Right ventricle myocardium inferior (tissue), 1 donor: ENCODE measurements at regions not wholly inside any gene's neighbourhood (a gene's known extent, or its start where the extent isn't known, plus 50 kb on each side); places are given as distances from the start of the nearest gene placed in this dataset.

ENCODE experiments used
- ATAC-seq: fragments of 200-7000 bp; cut with Tn5 transposase; one replicate; pipeline ENCODE4 v1.9.1; 2020; ENCODE audit warnings: mild to moderate bottlenecking, moderate library complexity
- DNase-seq: peaks from one replicate; pipeline ENCODE4 v3.0.0; 2021; ENCODE audit errors: missing footprints
- intact Hi-C: fragments of 100-400 bp; cut with DNase I; formaldehyde crosslinking; loops from one replicate; pipeline ENCODE4 v1.11.0; 2022
- donor health status: DM: no; HTN: yes; CAD: no; lungs with severe emphysema.

DNA sequence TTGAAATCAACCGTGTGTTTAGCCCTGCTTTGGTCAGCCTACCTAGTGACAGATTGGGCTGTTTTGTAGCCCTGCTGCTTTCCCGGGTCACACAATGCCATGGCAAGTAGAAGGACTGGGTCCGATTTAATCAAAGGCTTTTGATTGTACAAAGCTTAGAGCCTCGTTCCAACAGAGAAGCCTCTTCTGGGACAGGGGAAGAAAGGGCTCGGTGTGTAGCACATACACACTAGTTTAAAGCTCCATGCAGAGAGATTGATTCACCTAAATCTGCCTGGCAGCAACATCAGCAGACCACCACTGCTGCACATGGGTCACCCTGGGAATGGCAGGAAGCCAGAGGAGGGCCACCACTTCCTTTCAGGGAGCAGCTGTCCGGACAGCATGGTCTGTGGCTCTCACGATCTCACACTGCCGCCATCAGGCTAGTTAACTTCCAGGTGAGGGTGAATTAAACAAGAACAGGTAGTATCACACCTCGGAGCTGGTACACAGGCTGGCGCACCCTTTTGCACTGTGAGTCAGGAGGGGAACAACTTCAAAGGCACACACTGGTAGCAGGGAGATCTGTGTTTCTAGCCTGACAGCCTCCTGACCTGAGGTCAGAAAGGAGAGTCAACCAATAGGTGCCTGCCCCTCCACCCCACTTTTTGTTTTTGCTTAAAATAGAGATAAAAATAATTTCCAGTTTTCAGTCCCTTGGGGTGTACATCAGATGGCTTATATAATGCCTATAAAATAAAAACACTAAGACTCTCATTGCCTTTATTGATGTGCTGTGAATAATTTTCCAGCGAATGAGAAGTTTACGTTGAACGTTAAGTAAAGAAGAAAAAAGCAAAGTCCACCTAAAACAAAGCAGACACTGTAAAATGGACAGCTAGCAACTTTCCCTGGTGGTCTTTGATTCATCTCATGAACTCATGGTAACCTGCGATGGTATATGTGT is 108.5 kb downstream of the CDCA7 start:
- intact Hi-C loops = no loop called here
- DNase-seq (no peak), ATAC-seq (no peak)

DNA sequence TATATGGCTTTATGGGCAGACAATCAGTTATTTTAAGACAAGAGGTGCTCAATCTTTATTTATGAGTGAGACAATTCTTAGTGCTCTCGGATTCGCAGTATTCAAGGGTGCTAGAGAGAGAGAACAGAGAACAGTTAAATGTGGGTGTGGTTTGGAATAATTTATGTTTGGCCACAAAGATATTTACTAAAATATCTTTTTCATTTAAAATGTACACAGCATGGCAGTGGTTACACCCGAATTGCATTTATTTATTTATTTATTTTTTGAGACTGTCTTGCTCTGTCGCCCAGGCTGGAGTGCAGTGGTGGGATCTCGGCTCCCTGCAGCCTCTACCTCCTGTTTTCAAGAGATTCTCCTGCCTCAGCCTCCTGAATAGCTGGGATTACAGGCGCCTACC is 109.2 kb downstream of the CDCA7 start:
- no peak for ATAC-seq
- no peak for DNase-seq
- intact Hi-C loops = no loop called here

DNA sequence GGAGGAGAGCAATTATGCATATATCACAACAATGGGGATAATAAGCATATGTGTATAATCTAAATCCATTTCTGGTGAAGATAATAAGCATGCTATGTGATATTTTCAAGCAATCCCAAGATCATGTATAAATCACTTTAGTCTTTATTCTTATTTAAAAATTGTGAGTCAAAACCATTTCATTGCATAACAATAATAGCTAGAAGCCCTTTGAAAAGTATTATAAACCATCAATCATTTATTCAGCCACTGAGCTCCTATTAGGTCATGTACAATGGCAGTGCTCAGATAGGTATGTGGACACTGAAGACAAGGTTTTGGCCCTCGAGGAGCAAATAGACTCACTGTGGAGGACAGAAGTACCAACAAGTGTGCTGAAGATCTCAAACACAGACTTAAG is 113.1 kb downstream of the CDCA7 start:
- intact Hi-C loops = no loop called here
- DNase-seq (no peak), ATAC-seq (no peak)

DNA sequence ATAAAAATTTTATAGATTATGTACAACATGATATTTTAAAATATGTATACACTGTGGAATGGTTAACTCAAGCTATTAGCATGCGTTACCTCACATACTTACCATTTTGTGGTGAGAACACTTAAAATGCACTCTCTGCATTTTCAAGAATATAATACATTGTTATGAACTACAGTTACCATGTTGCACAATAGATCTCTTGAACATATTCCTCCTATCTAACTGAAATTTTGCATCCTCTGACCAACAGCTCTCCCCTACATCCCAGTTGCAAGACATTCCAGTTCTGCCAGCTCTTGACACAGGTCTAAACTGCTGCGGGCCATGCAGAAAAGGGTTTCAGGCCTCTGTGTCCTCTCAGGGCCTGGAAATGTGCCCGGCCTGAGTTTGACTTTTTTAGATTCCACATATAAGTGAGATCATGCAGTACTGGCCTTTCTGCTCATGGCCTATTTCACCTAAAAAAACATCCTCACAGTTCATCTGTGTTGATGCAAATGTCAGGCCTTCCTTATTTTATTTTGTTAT is 113.7 kb downstream of the CDCA7 start:
- intact Hi-C loops = no loop called here
- ATAC-seq = no peak
- DNase-seq = no peak

DNA sequence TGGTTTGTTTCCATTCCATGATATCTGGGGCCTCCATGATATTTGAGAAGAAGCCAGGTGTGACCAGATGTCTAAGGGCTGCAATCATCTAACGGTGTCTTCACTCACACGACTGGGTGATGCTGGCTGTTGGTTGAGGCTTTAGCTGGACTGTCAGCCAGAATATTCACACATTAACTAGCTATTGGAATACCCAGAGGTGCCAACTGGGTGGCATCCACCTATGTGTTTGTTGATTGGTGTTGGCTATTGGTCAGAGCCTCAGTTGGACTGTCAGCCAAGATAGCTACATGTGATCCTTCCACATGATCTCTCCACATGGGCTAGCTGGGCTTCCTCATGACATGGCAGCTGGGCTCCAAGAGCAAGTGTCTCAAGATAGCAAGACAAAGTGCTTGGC is 117.4 kb downstream of the CDCA7 start:
- no peak for ATAC-seq
- intact Hi-C loops = no loop called here
- DNase-seq = no peak

DNA sequence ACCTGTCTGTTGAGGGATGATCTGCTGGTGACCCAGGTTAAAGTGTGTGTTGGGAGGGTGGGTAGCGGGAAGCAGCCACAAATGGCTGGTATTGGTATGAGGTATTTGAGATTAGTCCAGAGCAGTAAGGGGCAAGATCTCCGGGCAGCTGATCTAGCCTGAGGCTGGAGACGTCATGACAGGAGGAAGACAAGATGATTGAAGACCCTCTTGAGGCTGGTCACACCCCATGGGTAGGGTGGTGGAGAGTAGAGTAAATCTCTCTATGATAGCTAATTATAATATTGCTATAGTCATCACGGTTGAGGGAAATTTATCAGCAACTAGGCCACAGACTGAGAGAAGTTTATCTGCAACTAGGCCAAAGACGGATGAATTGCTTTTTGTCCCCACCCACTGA is 128.5 kb downstream of the CDCA7 start:
- ATAC-seq = no peak
- intact Hi-C loops = no loop called here
- DNase-seq = no peak

DNA sequence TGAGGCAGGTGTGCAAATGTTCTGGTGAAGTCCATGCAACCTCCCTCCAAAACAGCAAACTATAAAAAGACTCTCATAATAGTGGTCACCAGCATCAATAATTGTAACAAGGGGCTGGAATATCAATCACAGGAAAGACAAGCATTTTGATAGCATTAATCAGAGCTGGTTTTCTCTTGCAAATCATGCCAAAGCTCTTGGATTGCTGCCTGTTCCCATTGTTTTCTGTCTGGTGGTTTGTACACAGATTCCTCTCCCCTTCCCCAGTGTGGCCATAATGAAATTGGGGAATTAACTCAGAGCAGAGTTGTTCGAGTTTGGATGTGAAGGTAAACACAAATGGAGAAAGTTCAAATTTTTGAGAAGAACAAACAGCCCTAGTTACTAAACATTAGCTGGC is 134.2 kb downstream of the CDCA7 start:
- ATAC-seq (no peak), DNase-seq (no peak)
- intact Hi-C loops = no loop called here

DNA sequence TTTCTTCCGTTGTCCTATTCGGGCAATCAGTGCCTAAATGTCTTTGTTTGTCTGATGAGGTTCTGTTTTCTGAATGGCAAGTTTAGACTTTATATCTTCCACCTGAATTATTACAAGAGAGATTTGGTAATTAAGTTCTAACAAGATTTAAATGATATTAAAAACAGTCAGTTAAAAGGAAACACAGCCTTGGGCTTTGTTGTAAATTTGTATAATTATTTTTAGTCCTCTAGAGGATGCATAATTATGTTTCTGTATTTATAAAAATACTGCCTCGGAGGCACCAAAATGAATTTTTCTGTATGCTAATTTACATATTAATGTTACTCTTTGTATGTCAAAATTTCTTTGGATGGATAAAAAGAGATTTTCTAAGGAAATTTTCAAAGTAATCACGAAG is 136.7 kb downstream of the CDCA7 start:
- no peak for DNase-seq
- no peak for ATAC-seq
- intact Hi-C loops = no loop called here

DNA sequence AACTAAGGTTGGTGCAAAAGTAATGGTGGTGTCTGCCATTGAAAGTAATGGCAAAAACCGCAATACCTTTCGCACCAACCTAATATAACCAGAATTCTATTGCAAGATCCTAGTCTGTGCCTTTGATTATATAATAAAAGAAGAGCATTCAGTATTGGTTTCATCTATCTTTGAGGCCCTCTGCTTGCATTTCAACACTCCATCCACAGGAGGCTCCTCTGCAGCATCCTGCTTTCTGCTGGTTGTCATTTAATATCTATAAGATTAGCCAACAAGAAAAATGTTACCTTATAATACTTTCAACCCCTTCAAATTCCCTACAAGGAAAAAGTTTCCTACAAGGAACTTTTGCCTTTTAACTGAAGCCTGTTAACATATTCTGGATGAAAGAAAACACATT is 139.2 kb downstream of the CDCA7 start:
- no peak for DNase-seq
- intact Hi-C loops = no loop called here

DNA sequence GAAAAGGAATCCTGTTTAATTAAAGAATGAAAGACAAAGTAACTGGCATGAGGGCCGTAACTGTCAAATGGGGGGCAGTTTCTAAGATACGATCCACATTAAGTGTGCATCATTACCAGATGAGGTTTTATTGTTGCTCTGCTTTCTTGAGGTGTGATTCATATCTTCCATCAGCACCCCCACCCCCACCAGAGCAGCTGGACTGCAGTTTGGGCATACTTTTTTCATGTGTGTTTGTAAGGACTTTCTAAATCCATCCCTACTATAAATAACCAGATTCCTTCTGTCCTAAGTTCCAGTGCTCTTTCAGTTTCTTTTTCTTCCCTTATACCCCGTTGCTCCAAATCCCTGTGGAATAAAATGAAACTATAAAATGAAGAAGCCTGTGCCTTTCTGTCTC is 142.1 kb downstream of the CDCA7 start:
- no peak for DNase-seq
- ATAC-seq = no peak
- intact Hi-C loops = no loop called here

More for the DNA sequence above, 139.2 kb downstream of the CDCA7 start:
- ATAC-seq = no peak

DNA sequence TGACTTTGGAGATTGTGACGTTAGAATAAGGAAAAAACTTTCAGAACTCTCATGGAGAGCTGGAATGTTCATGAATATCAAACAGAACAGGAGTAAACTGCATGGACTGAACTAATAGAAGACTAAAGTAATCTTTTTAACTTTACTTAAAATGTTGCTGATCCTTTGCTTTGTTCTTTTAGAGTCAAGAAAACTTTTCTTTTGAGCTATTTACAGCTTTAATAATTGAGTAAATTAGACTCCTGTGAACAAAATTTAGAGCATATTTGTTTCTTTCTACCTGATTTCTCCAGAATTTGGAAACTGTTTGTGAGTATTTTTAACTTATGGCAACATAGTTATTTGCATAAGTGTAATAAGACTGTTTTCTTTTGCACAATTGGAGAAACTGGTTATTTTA is 146.3 kb downstream of the CDCA7 start:
- intact Hi-C loops = no loop called here
- ATAC-seq = no peak
- DNase-seq = no peak

DNA sequence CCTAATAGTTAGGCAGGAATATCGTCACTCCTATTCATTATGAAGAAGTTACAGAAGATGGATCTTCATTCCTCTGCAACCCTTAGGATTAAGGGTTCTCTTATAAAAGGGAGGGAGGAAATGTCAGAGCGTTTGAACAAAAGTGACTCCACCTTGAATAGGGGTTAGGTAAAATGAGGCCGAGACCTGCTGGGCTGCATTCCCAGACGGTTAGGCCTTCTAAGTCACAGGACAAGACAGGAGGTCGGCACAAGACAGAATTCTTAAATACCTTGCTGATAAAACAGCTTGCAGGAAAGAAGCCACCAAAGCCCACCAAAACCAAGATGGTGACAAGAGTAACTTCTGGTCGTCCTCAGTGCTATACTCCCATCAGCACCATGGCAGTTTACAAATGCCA is 147.6 kb downstream of the CDCA7 start:
- no peak for DNase-seq
- intact Hi-C loops = no loop called here
- no peak for ATAC-seq

DNA sequence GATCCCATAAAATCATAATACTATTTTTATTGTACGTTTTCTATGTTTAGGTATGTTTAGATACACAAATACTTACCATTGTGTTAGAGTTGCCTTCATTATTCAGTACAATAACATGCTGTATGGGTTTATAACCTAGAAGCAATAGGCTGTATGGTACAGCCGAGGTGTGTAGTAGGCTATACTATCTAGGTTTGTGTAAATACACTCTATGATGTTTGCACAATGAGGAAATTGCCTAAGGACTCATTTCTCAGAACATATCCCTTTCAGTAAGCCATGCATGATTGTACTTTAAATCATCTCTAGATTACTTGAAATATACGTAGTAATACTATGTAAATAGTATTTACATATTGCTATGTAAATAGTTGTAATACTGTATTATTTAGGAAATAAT is 156.7 kb downstream of the CDCA7 start:
- DNase-seq (no peak), ATAC-seq (no peak)
- intact Hi-C loops = no loop called here

DNA sequence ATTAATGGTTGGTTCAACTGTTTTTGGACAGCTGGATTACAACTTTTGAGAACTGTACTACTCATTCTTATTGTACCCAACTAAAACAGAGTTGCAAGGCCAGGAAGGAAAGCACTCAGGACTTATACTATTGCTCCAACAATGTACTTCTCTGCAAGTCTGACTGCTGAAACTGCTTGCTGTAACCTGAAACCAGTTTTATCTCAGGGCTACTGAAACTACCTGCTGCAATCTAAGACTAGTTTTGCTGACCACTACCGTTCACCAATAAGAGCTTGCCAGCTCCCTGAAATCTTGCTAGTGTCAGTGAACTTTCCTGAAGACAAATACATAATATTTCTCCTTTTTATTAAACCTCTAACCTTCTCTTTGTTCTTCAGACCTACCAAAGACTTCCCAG is 157.3 kb downstream of the CDCA7 start:
- ATAC-seq (no peak), DNase-seq (no peak)
- intact Hi-C loops = no loop called here

DNA sequence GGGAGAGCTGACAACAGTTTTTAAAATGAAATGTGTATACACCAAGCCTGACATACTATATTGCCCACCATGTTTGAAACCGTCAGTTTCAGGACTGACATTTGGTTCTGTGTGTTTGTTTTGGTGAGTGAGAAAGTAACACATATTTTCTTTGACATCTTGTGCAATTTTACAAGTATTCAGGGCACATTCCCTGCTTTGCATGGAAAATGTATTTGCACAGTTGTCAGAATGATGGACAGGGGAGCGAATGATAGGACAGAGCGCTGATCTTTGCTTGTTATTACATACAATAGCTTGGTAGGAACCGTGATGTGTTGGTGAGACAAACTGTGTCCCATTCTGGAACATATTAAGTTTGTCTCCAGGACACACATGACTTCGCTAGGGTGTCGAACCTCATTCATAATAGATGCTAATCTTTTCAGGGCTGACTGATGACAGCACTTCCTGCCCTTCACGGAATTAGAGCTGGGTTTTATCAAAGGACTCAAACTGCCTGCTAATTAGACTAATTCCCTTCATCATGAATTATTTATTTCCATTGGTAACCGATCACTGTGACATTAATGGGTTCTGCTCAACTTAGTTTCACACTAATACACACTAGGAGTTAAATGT is 158.5 kb downstream of the CDCA7 start:
- intact Hi-C loops = no loop called here
- no peak for DNase-seq
- ATAC-seq = no peak

DNA sequence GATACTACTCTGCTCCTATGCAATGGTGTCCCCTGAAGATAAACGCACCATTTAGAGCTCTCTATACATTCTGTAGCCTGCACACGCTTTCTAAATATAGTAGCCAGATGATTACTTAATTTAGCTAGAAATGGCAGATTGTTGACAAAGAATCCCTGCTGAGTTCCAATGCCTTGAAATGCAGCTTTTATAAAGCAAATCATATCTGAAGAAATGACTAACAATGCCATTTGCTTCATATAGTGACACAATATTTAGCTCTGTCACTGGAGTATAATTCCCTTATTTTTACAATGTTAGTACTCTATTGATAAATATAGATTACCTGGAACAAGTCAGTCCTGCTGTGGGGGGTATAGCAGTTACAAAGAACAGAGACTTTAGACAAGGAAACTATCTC is 166.2 kb downstream of the CDCA7 start:
- ATAC-seq (no peak), DNase-seq (no peak)
- intact Hi-C loops = no loop called here

DNA sequence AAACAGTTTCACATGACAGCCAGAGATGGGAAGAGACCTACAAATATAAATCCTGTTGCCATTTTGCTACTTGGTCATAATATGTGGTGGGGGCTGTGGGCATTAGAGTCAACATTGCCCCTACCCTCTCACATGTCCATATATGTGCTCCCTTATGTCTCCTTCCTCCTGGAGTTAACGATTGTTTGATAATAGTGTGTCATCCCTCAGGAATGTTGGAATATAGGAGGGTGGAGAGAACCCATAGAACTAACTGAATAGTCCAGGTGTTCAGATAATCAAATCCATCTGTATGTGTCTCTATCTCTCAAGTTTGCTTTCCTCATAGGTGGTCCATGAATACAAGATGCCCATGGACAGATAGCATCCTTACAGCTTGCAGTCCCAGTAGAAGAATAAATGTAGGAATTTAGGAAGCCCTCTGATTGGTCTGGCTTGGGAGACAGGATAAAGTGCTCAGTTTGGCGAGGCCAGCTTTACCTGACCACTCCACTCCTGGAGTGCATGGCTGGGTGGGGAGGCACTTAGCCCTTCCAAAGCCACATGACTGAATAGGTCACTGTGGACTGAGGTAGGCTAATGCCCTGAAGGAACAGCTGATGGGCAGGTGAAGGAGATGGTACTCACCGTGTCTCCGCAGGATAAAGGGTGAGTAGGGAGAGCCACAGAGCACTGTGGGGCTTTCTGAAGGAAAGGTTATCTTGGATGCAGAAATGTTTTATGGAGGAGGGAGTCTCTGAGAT is 166.9 kb downstream of the CDCA7 start:
- intact Hi-C loops = no loop called here
- DNase-seq (no peak), ATAC-seq (no peak)

DNA sequence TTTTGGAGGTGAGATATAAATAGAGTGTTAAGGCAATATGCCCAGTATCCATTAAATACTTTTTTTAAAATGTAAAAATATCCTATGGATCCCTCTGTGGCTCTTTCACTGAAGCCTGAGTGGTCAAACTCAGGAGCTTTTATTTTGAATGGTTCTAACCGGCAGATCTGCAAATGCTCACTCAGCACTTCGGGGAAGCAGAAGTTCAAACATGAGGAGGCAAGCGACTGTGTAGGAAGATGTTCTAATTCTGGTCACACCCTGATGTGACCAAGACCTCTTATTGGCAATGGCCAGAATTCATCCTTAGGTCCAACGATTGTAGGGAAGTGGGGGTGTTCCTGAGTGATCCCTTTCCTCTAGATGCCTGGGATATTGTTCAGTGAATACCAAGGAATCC is 168.8 kb downstream of the CDCA7 start:
- no peak for DNase-seq
- intact Hi-C loops = no loop called here
- ATAC-seq = peak; percentile 70

DNA sequence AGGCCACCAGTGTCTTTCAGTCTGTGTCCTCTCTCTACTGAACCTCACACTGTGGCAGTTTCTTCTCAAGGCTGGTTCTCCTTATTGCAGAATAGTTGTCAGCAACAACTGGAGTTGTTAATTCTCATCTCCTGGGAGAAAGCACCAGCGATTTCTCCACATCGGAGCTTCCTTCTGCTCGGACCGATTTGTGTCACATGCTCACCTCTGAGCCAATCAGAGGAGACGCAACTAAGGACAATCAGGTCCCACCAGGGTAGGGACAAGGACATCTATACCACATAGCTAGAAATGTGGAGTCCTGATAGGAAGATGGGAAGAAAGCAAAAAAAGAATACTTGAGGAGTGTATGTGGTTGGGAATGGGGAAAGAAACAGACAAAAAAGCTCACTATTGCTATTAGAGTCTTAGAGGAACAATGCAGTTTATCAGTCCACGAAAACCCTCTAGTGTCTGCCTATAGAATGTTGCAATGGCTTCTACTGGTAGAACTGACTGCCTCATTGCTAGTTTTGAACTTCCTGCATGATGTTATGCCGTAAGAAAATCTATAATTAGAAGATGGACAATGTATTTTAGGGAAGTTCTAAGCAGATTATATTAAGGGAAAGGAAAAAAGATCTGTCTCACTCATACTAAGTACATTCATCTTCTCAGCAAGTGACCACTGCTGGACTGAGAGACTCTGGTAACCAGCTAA is 169.7 kb downstream of the CDCA7 start:
- intact Hi-C loops = no loop called here
- peak; percentile 46 for ATAC-seq
- DNase-seq = no peak
